Ovary (tissue), 3 donors: ENCODE measurements at regions not wholly inside any gene's neighbourhood (a gene's known extent, or its start where the extent isn't known, plus 50 kb on each side); places are given as distances from the start of the nearest gene placed in this dataset.

ENCODE experiments used
- POLR2A ChIP-seq: fragments of 450-650 bp; IDR thresholded peaks from one replicate; pipeline ENCODE4 v1.6.1; 2017; ENCODE audit warnings: antibody characterized with exemption, mild to moderate bottlenecking, moderate library complexity
- TF ChIP-seq, protein P1 (sequence below), 3 donors: fragments of 450-650 bp in 2 of 3; fragments of 200-600 bp in 1 of 3; IDR thresholded peaks; one replicate each; pipeline versions ENCODE4 v1.5.1 to v1.8.0; 2016 to 2022; ENCODE audit warnings: antibody characterized with exemption in 3 of 3, mild to moderate bottlenecking in 1 of 3
- donor health status: DM: no; HTN: no; CAD: no.

DNA sequence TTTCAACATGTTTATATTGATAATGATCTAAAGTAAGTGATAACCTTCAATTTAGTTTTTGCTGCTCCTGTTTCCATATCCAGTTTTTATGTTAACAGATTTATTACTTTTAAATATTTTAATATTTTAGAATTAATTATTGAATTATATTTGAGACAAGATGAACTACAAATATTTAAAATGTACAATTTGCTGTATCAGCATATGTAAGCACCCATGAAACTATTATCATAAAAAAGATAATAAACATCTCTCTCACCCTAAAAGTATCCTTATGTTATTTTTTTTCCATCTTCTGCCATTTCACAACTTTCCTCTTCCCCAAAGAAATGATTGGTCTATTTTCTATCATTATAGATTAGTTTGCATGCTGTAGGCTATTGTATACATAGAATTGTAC lies 1426.6 kb upstream of the PRR20A start:
- TF ChIP-seq, protein P1, sequence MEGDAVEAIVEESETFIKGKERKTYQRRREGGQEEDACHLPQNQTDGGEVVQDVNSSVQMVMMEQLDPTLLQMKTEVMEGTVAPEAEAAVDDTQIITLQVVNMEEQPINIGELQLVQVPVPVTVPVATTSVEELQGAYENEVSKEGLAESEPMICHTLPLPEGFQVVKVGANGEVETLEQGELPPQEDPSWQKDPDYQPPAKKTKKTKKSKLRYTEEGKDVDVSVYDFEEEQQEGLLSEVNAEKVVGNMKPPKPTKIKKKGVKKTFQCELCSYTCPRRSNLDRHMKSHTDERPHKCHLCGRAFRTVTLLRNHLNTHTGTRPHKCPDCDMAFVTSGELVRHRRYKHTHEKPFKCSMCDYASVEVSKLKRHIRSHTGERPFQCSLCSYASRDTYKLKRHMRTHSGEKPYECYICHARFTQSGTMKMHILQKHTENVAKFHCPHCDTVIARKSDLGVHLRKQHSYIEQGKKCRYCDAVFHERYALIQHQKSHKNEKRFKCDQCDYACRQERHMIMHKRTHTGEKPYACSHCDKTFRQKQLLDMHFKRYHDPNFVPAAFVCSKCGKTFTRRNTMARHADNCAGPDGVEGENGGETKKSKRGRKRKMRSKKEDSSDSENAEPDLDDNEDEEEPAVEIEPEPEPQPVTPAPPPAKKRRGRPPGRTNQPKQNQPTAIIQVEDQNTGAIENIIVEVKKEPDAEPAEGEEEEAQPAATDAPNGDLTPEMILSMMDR (IDR thresholded peaks at IDR 0.05), result no peak
- no peak for TF ChIP-seq POLR2A
